ENCODE measurements at regions not wholly inside any gene's neighbourhood (a gene's known extent, or its start where the extent isn't known, plus 50 kb on each side); places are given as distances from the start of the nearest gene placed in this dataset.

DNA sequence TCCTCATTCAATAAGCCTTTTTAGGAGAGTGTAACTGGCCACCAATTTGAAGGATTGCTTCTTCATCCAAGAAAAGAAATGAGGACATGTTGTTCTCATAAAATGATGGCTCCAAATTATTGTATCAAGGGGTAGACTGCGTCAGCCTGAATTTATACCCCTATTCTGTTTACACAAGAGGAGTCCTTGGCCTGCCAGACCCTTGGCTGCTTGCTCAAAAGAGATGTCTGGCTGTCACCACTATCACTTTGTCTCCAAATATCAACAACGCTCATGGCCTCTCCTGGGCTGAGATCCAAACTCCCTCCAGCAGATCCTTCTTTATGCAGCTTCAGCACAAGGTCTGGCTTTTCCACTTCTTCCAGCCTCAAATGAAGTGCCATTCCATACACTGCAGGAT, 127.9 kb downstream of the OR13H1 start:
- TF ChIP-seq POLR2A (IDR thresholded peaks at IDR 0.05) = no peak
- TF ChIP-seq, protein P1, sequence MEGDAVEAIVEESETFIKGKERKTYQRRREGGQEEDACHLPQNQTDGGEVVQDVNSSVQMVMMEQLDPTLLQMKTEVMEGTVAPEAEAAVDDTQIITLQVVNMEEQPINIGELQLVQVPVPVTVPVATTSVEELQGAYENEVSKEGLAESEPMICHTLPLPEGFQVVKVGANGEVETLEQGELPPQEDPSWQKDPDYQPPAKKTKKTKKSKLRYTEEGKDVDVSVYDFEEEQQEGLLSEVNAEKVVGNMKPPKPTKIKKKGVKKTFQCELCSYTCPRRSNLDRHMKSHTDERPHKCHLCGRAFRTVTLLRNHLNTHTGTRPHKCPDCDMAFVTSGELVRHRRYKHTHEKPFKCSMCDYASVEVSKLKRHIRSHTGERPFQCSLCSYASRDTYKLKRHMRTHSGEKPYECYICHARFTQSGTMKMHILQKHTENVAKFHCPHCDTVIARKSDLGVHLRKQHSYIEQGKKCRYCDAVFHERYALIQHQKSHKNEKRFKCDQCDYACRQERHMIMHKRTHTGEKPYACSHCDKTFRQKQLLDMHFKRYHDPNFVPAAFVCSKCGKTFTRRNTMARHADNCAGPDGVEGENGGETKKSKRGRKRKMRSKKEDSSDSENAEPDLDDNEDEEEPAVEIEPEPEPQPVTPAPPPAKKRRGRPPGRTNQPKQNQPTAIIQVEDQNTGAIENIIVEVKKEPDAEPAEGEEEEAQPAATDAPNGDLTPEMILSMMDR (IDR thresholded peaks at IDR 0.05) = no peak
